Smooth muscle cell (in vitro differentiated cells): ENCODE measurements at regions not wholly inside any gene's neighbourhood (a gene's known extent, or its start where the extent isn't known, plus 50 kb on each side); places are given as distances from the start of the nearest gene placed in this dataset.
A peak's percentile ranks its signal among the peaks of the same experiment; 100 is the strongest.

ENCODE experiments used
- DNase-seq: peaks from one replicate; lab custom pipeline; 2025; ENCODE audit not compliant: unreplicated experiment; lab: John Stamatoyannopoulos, UW
- H2AFZ ChIP-seq: fragments of 200-600 bp; sonication (generic); 2 replicates; pipeline ENCODE4 v1.6.0; 2016; ENCODE audit warnings: antibody characterized with exemption, low read depth, mild to moderate bottlenecking
- H3F3A ChIP-seq: fragments of 200-600 bp; sonication (generic); 2 replicates; pipeline ENCODE4 v1.6.0; 2017; ENCODE audit warnings: antibody characterized with exemption, low read depth
- H3K27ac ChIP-seq: fragments of 200-600 bp; sonication (generic); 2 replicates; pipeline ENCODE4 v1.5.1; 2016; ENCODE audit warnings: low read depth, mild to moderate bottlenecking
- H3K27me3 ChIP-seq: fragments of 200-600 bp; sonication (generic); 2 replicates; pipeline ENCODE4 v1.6.1; 2016; ENCODE audit warnings: low read depth, mild to moderate bottlenecking
- H3K36me3 ChIP-seq: fragments of 200-600 bp; sonication (generic); 2 replicates; pipeline ENCODE4 v1.5.1; 2016; ENCODE audit warnings: low read depth
- H3K4me1 ChIP-seq: fragments of 200-600 bp; sonication (generic); 2 replicates; pipeline ENCODE4 v1.5.1; 2016; ENCODE audit warnings: low read depth
- H3K4me2 ChIP-seq: fragments of 200-600 bp; sonication (generic); 2 replicates; pipeline ENCODE4 v1.6.0; 2016; ENCODE audit warnings: mild to moderate bottlenecking
- H3K4me3 ChIP-seq: fragments of 200-600 bp; sonication (generic); 2 replicates; pipeline ENCODE4 v1.5.1; 2016; ENCODE audit warnings: mild to moderate bottlenecking
- H3K79me2 ChIP-seq: fragments of 200-600 bp; sonication (generic); 2 replicates; pipeline ENCODE4 v1.6.0; 2016; ENCODE audit warnings: low read depth, mild to moderate bottlenecking
- H3K9ac ChIP-seq: fragments of 200-600 bp; sonication (generic); 2 replicates; pipeline ENCODE4 v1.6.0; 2016; ENCODE audit warnings: low read depth
- H3K9me3 ChIP-seq: fragments of 200-600 bp; sonication (generic); replicated peaks from 2 replicates; pipeline ENCODE4 v1.5.1; 2016; ENCODE audit warnings: low read depth
- H4K20me1 ChIP-seq: fragments of 200-600 bp; sonication (generic); 2 replicates; pipeline ENCODE4 v1.6.0; 2016; ENCODE audit warnings: low read depth
- CTCF ChIP-seq: fragments of 200-600 bp; sonication (generic); IDR thresholded peaks from 2 replicates; pipeline ENCODE4 v1.5.1; 2017; ENCODE audit warnings: borderline replicate concordance, mild to moderate bottlenecking, antibody characterized with exemption; ENCODE audit not compliant: insufficient read depth, poor library complexity, severe bottlenecking
- WGBS: methylation state at CpG from one replicate; pipeline ENCODE4 v1.1.7; 2016; ENCODE audit warnings: low lambda C conversion rate; 5-methylcytosine and 5-hydroxymethylcytosine counted together

GRCh38 chr5:125409861-125410536 is 663.6 kb upstream of the ZNF608 start:
- no peaks in the 10 kb centered on the region for H3K27me3 ChIP-seq
- 20% methylated on average over 10 of the region's 10 CpGs for WGBS

GRCh38 chr5:125410537-125411070 is 664.2 kb upstream of the ZNF608 start:
- peaks cover 3% of the 10 kb centered on the region for H3K9me3 ChIP-seq
- peak overlapping the region; percentile 74 for H3K9ac ChIP-seq
- H3K4me2 ChIP-seq, result peak overlapping the region; percentile 72
- H3K27ac ChIP-seq, result peak overlapping the region; percentile 88
- WGBS, result 36% methylated on average over 2 of the region's 2 CpGs
- no peaks in the 10 kb centered on the region for H4K20me1 ChIP-seq
- H3K4me1 ChIP-seq, result peaks cover 66% of the 10 kb centered on the region
- no peaks in the 10 kb centered on the region for H3K36me3 ChIP-seq
- H2AFZ ChIP-seq, result no peak overlapping the region
- H3K79me2 ChIP-seq, result no peaks in the 10 kb centered on the region
- no peak for TF ChIP-seq CTCF
- DNase-seq, result no peak
- H3K4me3 ChIP-seq, result no peak overlapping the region
- peaks cover 15% of the 10 kb centered on the region for H3F3A ChIP-seq
- peaks cover 2% of the 10 kb centered on the region for H3K27me3 ChIP-seq

More at GRCh38 chr5:125409861-125410536, 663.6 kb upstream of the ZNF608 start:
- no peaks in the 10 kb centered on the region for H4K20me1 ChIP-seq
- no peaks in the 10 kb centered on the region for H3K36me3 ChIP-seq
- DNase-seq, result no peak
- H3K9ac ChIP-seq, result peak overlapping the region; percentile 74
- peak overlapping the region; percentile 72 for H3K4me2 ChIP-seq
- no peak for TF ChIP-seq CTCF
- peaks cover 66% of the 10 kb centered on the region for H3K4me1 ChIP-seq
- H3K79me2 ChIP-seq, result no peaks in the 10 kb centered on the region
- H3K9me3 ChIP-seq, result peaks cover 3% of the 10 kb centered on the region
- peaks cover 15% of the 10 kb centered on the region for H3F3A ChIP-seq
- H3K4me3 ChIP-seq, result no peak overlapping the region
- peak overlapping the region; percentile 57 for H2AFZ ChIP-seq
- H3K27ac ChIP-seq, result peak overlapping the region; percentile 88

- peak overlapping the region; percentile 72 for H3K4me2 ChIP-seq
- H3K9ac ChIP-seq, result peak overlapping the region; percentile 74
- peaks cover under 1% of the 10 kb centered on the region for H3K9me3 ChIP-seq
- no peaks in the 10 kb centered on the region for H3K79me2 ChIP-seq
- peak overlapping the region; percentile 88 for H3K27ac ChIP-seq
- no peaks in the 10 kb centered on the region for H4K20me1 ChIP-seq
- peak overlapping the region; percentile 60 for H2AFZ ChIP-seq
- H3F3A ChIP-seq, result peaks cover 15% of the 10 kb centered on the region
- H3K4me1 ChIP-seq, result peaks cover 66% of the 10 kb centered on the region
- no peak for TF ChIP-seq CTCF
- no peak for DNase-seq
- peak overlapping the region; percentile 18 for H3K4me3 ChIP-seq
- H3K36me3 ChIP-seq, result no peaks in the 10 kb centered on the region
- peaks cover 4% of the 10 kb centered on the region for H3K27me3 ChIP-seq
- 14% methylated on average over 4 of the region's 4 CpGs for WGBS
Observed at GRCh38 chr5:125411071-125411743, 664.8 kb upstream of the ZNF608 start.
